Cardiac septum (tissue), 1 donor: ENCODE measurements at regions not wholly inside any gene's neighbourhood (a gene's known extent, or its start where the extent isn't known, plus 50 kb on each side); places are given as distances from the start of the nearest gene placed in this dataset.
"Not testable (repeated sequence)": the region's sequence is repeated elsewhere in the genome, so short reads cannot be mapped to it uniquely, and the experiment has no call there.

Experiments
- DNase-seq: peaks from one replicate; pipeline ENCODE4 v3.0.0-alpha.2; 2020; ENCODE audit warnings: low spot score
- intact Hi-C: fragments of 100-400 bp; cut with DNase I; formaldehyde crosslinking; loops from one replicate; pipeline ENCODE4 v1.14.0; 2022
- donor health status: DM: no; HTN: no; CAD: no.

DNA sequence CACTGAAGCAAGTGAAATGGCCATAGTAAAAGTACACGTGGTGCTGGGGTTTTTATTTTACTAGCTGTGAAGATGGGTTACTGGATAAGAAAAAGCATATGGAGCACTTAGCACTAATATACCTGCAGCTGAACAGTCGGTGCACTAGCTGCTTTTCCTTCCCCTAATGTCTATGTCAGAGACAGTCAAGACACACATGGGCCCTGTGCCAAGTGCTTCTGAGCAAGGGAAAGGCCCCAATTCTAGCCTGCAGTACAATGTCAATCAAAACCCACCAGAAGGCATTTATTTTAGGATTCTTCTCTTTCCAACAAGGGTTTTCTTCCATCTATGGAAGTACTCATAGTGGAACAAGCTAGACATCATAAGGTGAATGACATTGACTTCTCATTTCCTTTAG is 716.7 kb downstream of the CCSER2 start:
- DNase-seq, result no peak
- intact Hi-C loops, result no loop called here

DNA sequence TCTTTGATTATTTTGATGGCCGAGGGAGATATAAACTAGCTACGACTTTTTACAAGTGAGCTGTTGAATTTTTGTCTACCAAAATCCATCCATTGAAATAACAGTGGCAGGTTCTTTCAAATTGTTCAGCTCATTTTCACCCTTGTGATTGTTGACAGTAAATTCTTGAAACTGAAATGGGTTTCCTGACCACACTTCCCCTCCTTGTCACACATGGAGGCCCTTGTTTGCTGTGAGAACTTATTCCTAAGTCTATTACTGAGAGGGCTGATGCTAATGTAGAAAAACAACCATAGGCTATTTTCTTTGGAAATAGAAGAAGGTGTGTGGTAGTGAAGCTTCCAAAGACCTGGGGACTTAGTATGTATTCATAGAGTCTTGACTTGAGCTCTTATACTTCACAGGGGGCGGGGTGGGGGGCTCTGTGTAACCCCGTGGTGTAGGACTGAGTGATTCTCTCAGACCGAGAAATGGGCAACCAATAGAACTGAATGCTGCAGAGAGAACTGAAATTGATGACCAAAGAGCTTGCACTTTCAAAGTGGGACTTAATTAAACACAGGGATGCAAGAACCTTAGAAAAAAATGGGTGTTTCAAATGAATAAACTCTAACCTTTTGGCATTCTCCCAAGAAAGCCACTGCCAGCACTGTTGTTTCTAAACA is 718.9 kb downstream of the CCSER2 start:
- no peak for DNase-seq
- intact Hi-C loops, result no loop called here

DNA sequence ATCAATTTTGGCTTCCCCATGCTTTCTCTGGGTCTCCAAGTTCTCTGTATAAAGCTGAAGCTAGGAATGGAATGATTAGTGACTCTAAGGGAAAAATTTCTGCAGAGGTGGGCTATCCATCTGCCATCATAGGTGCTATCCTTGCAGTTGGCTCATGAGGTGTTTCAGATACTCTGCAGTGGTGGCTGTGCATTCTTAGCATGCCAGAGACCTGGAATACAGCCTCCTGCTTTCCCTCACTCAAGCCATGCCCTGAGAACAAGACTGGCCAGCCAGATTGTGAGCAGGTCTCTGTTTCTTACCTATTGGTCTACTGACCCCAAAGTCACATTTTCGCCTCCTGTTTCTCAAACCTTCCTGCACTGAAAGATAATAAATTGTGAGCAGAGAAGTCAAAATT is 719.6 kb downstream of the CCSER2 start:
- intact Hi-C loops, result no loop called here
- DNase-seq, result no peak

DNA sequence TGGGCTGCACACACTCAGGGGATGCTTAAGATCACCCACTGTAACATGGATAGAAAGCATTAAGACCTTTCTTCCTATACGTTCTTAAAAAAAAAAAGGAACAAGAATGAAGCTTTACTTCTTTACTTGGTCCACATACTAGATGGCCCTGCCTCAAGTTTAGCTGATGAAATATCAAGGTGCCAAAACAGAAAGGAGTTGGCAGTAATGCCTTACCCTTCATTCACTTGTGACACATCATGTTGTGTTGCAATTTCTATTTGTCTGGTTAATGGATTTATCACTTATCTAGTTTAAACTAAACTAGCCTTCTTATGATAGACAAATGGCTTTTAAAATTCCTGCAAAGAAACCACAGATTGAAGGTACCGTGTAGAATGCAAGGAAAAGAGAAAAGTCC is 720.3 kb downstream of the CCSER2 start:
- intact Hi-C loops, result no loop called here
- DNase-seq, result no peak

DNA sequence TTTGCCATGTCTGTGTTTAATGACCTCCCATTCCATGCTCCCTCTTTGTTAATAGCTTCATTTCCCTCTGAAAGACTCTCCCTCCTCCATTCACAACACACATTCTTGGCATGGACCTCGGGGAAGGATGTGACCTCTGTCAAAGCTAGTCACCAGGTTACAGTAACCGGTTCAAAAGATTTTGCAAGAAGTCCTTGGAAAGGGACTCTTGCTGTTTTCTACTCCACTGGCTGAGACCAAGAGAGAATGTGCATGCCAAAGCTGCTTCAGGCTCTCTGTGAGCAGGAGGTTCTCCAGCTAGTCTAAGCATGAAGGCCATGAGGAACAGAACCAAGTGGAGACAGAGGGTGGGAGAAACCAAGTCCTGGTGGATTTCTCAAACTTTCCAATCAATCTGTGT is 732.6 kb downstream of the CCSER2 start:
- DNase-seq, result no peak
- intact Hi-C loops, result no loop called here

DNA sequence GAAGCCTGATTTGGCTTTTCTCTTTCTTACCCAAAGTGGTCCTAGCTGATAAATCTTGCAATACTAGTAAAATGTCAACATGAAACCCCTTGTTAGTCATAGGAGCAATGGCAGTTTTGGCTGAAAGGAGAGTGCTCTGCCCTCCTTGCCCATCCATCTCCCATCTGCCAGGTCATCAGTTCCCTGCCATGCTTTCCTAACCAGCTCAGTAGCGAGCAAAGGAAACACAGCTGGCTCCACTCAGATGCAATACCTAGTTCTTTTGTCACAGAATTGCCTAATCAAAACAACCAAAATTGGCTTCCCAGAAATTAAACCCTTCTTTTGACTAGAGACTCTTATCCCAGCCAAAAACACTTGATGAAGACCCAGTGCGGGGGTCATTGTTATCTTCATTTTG is 733.0 kb downstream of the CCSER2 start:
- no peak for DNase-seq
- intact Hi-C loops, result no loop called here

DNA sequence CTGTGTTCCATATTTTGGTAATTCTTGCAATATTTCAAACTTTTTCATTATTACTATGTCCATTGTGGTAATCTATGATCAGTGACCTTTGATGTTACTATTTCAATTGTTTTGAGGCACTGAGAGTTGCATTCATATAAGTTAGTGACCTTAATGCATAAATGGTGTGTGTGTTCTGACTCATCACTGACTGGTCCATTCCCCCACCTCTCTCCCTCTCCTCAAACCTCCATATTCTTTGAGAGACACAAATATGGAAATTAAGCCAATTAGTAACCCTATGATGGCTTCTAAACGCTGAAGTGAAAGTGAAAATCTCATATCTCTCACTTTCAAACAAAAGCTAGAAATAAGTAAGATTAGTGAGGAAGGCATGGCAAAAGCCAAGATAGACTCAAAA is 739.6 kb downstream of the CCSER2 start:
- intact Hi-C loops, result no loop called here
- no peak for DNase-seq

DNA sequence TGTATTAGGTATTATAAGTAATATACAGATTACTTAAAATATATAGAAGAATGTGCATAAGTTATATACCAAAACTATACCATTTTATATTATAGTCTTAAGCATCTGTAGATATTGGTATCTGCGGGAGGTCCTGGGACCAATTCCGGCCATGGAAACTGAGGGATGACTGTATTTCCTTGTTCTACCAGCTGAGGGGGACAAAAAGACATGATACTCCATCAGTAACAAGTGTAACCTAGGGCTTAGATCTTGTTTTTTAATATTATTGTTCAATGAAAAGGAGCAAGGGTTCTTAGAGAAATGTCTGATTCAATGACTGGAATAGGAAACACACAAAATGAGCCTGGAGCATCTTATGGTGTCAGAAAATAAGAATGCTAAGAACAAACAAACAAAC is 752.5 kb downstream of the CCSER2 start:
- intact Hi-C loops, result no loop called here
- no peak for DNase-seq

DNA sequence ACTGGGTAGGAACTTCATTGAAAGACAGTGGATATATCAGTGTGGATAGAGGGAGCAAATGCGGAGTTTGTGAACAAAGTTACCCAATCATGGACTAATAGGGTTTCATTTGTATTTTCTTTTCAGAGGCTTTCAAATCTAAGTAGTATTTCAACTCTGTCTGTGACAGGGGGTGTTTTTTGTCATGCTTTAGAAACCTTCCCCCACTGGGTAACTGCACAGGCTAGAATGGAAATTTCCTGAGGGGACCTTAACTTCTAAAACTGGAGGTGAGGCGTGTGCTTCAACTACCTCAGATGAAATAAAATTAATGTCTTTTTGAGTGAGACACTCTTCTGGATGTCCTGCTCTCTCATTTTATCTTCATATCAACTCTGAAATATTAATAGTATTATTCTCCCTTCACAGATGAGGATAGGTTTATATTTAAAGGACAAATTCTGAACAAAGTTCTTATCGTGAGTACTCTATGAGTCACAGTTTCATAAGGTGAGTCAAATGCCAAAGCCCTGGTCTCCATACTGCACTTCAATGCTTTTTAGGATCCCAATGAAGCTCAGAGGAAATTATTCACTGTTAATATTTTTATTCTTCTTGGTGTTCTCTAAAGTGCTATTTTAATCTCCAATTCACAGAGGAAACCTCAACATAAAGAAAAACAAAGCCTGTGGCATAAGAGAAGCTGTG is 770.6 kb downstream of the CCSER2 start:
- intact Hi-C loops, result no loop called here
- no peak for DNase-seq

DNA sequence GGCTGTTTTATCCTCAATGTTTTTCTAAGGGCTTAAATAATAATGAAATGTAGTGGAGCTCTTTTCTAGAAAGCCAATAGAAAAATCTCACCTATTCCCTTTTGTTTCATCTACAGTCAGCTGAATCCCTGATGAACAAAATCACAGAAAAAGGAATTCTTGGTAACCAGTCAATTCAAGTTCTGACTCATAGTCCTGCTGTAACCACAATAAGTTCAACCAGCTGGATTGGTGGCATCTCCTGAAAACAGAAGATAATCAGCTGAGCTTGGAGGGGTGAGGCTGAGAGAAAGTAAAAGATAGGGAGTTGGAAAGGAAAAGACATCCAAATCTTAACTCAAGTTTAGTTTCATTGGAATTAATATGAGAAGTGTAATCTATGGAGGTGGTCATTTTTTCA is 772.1 kb downstream of the CCSER2 start:
- intact Hi-C loops, result no loop called here

DNA sequence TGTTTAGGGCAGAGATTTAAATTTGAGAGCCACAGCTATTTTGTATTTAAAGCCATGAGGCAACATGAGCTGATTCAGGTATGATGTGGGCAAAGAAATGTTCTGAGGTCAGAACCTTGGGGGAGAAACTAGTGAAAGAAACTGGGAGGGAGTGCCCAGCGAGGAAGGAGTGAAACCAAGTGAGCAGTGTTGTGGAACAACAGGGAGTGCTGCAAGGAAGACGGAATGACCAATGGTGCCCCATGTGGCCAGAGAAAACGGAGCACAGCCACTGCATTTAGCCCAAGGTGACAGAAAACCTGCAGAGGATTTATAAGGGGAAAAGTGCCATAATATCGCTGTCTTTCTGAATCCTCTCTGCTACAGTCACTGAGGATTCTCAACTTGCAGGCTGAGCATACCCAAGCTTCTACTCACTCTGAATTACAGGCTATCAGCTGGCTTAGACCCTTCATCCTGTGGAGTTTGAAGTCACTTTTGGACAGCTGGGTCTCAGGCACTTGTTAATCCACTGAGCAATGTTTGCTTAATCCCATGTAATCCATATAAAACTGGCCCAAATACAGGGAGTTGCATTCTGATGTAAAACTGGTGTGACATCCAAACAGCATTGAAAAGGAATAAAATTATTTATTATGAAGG is 777.3 kb downstream of the CCSER2 start:
- intact Hi-C loops, result no loop called here
- DNase-seq, result no peak

More for the DNA sequence above, 772.1 kb downstream of the CCSER2 start:
- no peak for DNase-seq

DNA sequence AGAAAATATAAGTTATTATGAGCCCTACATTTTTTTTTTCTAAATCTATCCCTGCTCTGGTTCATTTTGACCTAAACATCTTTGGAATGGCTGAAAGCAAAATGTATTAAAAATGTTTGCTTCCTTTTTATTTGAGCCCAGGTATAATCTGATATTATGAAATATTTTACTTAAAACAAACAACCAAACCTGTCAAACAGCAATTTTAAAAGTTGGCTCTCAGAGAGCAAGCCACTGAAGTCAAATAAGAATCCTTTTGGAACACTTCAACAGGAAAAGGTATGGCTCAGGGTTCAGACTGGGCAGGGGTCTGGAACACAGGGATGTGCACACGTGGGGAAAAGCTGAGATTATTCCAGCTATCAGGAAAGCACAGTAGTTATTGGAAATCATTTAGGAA is 782.9 kb downstream of the CCSER2 start:
- intact Hi-C loops, result no loop called here
- DNase-seq, result no peak

DNA sequence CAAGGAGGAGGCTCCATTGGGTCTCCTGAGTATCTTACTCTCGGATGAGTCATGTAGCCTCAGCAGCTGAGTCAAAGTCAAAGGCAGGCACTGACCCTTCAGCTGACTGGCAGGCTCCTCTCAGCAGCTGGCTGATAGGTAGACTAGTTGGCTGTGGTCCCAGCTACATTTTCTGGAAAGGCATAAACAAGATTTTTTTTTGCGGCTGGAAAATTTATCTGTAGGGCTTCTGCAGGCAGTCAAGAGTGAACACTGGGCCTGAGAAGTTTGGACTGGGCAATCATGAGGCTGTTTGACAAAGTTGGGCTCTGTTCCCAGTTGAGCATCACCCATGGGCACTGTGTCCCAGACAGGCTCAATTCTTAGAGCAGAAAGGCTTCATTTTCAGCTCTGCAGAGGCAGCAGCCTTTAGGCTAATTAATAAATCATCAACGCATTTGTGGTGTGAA is 796.2 kb downstream of the CCSER2 start:
- intact Hi-C loops, result no loop called here
- peak; percentile 81 for DNase-seq

DNA sequence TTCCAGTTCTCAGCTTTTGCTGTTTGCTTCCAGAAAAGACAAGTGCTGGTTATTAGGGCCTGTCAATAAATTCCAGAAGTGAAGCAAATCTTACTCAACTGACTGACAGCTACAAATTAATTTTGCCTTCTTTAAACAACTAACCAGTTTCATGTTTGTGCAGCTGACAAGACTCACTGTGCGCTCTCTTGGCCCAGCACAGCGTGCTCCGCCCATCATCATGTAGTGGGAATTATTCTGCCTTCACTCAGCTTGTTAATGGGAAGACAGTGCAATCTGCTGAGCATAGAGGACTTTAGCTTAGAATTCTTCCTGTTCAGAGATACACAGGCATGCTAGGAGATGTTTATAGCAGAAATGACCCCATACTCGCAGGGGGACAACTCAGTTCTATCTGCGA is 808.9 kb downstream of the CCSER2 start:
- DNase-seq, result no peak
- intact Hi-C loops, result no loop called here

DNA sequence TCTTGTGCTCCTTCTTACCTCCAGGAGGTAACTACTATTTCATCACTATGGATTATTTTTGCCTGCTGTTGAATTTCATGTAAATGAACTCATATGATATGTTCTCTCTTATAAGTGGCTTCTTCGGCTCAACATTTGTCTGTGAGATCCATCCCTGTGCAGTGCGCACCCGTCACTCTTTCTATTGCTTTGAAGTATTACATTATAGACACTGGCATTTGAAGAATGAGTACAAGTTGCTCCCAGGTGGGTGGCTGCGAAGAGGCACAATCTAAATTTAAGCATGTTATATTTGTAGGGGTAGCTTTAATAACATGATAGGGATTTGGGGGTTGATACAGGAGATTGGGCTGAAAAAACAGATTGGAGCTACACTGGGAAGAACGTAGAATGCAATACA is 809.7 kb downstream of the CCSER2 start:
- DNase-seq, result no peak
- intact Hi-C loops, result no loop called here

DNA sequence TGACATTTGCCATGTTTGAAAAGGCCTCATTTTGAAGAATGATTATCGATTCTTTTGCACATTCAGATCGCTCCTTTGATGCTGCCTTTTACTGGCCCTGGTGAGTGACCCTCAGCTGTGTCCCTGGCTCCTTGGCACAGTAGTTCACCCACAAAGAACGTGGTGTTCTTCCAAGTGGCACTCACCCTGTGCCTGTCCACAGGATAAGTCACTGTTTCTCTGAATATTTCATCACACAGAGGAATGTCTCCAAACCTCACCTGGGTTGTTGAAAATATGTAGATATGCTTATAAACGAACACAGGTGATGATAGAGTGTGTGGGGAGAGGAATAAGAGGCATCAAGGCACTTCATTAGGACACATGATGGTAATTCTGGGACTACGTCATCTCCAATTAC is 810.7 kb downstream of the CCSER2 start:
- DNase-seq, result no peak
- intact Hi-C loops, result no loop called here

DNA sequence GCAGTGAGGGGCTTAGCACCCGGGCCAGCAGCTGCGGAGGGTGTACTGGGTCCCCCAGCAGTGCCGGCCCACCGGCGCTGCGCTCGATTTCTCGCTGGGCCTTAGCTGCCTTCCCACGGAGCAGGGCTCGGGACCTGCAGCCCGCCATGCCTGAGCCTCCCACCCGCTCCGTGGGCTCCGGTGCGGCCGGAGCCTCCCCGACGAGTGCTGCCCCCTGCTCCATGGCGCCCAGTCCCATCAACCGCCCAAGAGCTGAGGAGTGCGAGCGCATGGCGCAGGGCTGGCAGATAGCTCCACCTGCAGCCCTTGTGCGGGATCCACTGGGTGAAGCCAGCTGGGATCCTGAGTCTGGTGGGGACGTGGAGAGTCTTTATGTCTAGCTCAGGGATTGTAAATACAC is 813.1 kb downstream of the CCSER2 start:
- DNase-seq, intact Hi-C loops: not testable (repeated sequence)

DNA sequence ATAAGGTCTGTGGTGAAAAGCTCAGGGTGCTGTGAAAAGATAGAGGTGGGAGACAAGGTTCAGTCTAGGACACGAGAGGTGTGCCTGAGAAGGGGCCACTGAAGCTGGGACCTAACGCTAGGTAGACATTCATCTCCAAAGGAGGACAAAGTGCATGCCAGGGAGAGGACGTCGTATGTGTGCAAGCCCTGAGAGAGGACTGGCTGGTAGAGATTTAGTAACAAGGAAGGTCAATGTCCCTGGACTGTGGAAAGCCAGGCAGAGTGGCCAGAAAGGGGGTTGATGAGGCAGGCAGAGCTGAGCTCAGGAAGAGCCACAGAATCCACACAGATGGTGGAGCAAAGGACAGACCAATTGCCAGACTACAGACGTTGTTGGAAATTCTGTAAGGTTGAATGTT is 817.6 kb downstream of the CCSER2 start:
- DNase-seq, result no peak
- intact Hi-C loops, result no loop called here

DNA sequence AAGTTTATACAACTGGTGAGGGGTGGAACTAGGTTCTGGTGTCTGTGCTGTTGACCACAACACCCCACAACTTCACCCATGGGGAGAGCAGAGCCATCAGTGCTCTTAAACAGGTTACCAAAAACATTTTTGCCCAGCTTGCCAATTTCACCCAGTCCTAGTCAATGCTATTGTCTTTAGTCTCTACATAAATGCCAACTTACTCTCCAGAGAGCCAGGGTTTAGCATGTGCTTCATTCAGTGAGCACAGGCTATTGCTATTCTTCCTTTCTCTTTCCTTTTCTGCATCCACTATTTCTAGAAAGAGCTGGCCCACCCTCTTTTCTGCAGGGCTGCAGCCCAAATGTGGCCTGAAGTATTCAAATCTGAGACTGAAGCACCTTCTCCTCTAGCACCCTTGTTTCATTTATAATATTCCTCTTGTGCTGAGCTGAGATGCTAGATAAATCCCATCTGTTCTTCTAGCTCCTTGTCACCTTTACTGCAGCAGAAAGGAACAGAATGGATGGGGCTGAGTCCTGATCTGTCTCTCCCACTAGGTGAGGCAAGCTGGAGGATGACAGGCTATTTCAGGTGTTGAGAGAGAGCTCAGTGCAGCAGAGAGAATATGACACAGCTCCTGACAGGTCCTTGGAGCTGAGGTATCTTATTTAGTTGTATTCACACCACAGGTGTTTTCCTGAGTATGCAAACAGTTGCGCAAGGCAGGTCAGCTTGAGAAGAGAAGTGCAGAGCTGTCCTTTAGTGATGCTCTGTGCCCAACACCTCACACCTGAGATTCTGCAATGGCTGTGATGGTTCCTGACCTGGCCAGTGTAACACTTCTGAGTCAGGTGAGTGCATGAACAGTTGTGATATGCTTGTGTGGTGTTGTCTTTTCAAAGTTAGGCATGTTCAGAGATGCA is 819.2 kb downstream of the CCSER2 start:
- DNase-seq, result no peak
- intact Hi-C loops, result no loop called here
